NOMO-1 treated with DMSO at 0.1 percent for 48 hours (cell line): ENCODE measurements at regions not wholly inside any gene's neighbourhood (a gene's known extent, or its start where the extent isn't known, plus 50 kb on each side); places are given as distances from the start of the nearest gene placed in this dataset.

Source experiments
- DNase-seq: peaks from one replicate; lab custom pipeline; 2025; ENCODE audit not compliant: unreplicated experiment; lab: John Stamatoyannopoulos, UW

DNA sequence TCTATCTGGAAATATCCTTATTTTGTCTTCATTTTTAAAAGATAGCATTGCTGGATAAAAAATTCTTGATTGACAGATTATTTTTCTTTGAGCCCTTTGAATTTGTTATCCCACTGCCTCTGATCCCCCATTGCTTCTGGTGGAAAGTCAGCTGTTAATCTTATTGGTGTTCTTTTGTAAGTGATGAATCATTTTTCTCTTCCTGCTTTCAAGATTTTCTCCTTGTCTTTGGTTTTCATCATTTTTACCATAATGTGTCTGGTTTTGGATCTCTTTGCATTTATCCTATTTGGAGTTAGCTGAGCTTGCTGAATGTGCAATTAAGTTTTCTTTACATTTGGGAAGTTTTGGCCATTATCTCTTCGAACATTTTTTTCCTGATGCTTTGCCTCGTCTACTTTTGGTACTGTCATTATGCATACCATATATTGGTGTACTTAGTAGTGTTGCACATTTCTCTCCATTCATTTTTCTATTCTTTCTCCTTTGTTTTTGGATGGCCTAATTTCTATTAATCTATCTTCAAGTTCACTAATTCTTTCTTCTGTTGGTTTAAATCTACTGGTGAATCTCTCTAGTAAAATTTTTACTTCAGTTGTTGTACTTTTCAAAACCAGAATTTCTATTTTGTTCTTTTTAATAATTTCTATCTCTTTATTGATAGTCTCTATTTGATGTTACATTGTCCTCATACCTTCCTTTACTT, 440.0 kb upstream of the PROK2 start:
- no peak for DNase-seq

DNA sequence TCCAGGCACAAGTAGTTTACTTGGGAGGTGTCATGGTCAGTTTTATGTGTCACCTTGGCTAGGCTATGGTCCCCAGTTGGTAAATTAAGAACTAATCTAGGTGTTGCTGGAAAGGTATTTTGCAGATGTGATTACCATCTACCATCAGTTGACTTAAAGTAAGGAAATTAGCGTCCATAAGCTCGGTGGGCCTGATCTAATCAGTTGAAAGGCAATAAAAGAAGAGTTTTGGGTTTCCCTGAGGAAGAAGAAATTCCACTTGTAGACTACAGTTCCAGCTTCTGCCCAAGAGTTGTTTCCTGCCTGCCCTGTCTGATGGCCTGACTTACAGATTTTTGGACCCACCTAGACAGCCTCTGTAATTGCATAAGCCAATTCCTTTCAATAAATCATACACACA, 438.7 kb upstream of the PROK2 start:
- DNase-seq, result no peak

DNA sequence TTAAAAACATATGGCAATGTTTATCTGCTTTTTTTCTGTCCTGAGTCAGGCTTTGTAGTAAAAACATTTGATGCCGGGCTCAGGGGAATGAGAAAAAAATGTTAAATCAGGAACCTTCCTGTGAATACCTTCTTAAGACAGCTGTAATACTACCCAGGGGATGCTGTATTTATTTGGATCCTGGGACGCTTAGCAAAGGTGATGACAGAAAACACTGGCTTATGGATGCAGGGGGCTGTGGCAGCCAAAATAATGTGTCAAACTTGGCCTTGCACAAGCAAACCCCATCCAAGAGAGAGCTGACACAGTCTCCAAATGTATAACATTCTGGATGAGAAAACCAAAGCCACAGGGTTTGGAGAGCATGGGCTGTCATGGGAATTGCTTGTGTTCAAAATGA, 438.2 kb upstream of the PROK2 start:
- DNase-seq, result no peak

DNA sequence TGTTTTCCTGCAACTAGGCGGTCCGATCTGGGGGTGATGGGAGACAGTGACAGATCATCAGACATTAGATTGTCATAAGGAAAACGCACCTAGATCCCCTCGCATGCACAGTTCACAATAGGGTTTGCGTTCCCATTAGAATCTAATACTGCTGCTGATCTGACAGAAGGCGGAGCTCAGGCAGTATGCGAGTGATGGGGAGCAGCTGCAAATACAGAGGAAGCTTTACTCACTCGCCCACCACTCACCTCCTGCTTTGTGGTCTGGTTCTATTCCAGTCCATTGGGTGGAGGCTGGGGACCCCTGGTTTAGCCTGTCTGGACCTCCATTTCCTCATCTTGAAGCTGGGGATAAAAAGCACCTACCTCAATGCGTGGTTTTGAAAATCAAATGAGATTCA, 437.5 kb upstream of the PROK2 start:
- no peak for DNase-seq

DNA sequence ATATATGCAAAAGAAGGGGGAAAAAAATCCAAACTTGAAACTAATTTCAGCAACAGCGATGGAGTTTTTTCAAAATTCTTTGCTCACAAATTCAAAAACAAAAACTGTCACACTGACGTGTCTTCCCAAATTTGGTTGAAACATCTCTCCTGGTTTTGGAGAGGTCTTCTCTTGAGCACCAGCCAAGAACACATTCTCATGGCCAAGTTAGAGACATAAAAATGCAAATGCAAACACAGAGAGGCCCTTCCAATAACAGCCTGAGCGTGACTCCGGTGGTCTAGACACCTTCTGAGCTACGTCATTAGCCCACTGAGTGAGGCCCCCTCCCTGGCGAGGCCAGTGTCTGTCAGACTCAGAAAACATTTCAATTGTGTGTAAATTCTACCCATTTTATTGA, 436.0 kb upstream of the PROK2 start:
- no peak for DNase-seq

DNA sequence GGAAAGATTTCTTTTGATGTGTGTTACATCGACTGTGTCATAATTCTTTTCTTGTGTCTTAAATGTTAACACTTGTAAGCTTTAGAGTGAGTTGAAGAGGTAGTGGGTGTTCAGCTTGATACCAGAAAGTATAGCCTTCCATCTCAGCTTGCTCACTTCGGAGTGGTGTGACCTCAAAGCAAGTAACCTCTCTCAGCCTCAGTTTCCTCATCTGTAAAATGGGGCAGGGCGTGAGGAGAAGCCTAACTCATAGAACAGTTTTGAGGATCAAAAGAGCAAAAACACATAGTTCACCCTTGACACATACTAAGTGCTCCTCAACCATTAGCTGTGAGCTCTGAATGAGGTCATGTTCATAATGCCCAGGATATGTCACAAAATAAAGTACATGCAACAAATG, 434.8 kb upstream of the PROK2 start:
- DNase-seq, result no peak

DNA sequence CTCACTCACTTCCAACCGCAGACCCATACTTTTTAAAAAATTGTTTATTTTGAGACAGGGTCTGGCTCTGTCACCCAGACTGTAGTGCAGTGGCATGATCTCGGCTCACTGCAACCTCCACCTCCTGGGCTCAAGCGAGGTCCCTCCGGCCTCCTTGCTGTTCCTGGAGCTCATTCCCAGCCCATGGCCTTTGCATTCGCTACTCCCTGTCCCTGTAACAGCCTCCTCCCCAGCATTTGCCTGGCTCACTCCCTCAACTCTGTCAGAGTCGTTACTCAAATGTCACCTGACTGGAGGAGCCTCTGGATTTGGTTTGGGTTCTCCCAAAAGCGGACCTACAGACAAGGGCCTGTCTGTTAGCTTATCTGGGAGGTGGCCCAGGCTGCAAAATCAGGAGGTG, 432.6 kb upstream of the PROK2 start:
- DNase-seq, result no peak

DNA sequence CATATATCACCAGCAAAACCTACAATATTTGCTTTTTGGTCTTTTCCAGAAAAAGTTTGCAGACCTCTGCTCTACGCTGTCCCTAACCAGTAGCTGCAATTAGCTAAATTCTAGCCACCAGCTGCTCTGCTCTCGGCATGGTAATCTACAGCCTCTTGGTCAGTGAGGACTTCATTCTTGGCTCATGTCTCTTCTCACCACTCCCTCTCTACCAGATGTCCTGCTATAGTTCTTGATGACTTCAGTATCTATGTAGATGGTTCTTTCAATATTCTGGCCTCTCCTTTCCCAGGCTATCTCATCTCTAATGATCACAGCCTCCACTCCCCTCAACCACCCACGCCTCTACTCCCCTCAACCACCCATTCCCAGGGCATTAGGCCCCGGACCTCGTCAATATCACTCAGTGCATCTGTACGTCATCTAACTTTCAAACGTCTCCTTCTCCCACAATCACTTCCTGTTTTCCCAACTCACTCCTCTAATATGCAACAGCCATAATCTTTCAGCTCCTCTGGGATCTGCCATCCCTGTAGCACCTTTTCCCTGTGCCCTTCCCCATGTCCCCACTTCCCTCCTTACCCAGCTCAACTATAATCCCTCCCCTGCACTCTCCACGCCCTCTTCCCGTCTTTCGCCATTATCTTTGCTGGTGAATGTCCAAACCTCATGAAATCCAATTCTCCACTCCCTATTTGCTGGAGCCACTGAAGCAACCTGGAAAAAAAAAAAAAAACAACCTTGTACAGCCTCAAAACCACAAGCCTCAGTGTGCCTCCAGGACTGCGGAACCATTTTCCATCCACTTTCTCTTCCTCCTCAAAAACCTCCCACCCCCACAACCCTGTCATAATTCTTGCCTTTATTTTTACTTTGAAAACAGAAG, 429.4 kb upstream of the PROK2 start:
- DNase-seq, result peak; percentile 70

DNA sequence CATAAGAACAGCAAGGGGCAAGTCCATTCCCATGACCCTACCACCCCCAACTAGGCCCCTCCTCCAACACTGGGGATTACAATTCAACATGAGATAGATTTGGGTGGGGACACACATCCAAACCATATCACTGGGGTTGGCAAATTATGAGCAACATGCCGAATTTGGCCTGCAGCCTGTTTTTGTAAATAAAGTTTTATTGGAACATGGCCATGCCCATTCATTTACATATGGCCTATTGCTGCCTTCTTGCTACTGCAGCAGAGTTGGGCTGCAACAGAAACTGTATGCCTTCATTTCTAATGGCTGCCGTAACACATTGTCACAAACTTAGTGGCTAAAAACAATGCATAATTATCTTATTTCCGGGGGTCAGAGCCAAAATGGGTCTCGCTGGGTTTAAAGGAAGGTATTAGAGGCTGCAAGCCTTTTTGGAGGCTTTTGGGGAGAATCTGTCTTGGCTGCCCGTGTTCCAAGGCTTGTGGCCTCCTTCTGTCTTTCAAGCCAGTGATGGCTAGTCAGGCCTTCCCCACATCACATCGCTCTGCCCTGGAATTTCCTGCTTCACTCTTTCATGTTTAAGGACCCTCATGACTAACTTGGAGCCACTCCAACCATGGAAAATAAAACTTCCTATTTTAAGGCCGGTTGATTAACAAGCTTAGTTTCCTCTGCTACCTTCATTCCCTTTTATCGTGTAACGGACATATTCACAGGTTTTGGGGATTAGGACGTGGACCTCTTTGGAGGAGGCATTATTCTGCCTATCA, 428.5 kb upstream of the PROK2 start:
- DNase-seq, result no peak

DNA sequence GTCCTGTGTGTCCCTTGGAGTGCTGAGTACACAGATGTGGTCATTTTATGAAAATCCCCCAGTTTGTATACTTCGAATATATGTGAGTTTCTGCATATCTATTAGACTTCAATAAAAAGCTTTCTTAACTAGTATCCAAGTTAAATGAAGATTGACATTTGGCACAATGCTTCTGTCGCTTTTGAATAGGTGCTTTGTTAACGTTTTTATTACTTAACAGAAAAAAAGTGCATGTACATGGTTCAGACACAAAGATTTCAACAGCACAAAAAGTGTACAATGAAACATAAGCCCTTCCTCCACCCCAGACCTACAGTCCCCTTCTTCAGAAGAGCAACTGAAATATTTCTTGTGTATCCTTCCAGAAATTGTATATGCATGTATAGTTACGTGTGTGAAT, 427.4 kb upstream of the PROK2 start:
- DNase-seq, result no peak

DNA sequence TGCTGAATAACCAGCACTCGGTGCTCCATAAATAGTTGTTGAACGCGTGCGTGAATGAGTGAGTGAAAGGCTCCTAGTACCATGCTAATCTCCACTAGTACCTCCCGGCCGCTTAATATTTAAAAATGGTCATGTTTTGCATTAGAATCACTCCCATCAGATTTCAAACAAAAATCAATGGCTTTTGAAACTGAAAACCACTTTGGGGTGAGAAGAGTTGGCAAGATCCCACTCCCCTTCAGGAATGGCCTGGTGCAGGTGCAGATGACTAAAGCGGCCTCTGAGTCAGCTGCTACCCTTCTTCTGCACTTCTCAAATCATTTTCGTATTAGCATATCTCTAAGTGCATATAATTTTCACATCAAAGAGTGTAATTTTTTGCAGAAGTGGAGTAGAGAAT, 425.3 kb upstream of the PROK2 start:
- no peak for DNase-seq

DNA sequence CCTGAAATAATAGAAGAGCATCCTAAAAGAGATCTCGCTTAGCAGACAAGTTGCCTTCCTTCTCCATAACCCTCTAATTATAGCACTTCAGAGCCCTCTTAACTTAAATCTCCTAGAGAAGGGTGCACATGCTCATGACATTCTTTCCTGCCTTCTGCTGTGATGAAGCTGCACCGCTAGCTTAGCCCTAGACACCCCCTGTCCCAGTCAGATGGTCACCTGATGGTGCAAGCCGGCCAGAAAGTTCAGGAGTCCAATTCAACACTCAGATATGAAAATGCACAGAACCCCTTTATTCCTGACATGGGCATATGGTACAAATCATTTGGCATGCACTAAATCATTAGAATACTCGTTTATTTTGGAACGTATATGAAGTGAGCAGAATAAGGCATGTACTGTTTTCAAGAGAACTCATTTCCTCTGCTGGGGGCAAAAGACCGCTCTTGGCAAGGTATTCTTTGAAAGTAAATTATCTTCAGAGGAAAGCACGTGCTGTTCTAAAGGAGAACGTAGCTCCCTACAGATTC, 420.4 kb upstream of the PROK2 start:
- no peak for DNase-seq

DNA sequence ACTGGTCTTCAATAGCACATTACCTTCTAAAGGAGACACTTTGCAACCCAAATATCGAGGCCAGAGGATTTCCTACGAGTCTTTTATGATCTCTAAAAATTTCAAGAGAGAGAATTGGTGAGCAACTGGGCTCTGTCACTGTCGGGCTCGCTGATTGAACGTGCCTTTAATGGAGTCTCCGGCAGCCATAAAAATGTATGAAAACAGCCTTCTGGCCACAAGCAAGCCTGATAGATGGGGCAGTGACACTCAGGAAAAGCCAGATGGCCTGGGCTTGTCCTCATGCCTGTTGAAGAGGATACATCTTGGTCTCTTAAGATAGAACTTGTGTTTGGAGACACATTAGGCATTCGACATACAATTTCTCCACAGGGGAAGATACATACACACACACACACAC, 419.5 kb upstream of the PROK2 start:
- DNase-seq, result no peak

DNA sequence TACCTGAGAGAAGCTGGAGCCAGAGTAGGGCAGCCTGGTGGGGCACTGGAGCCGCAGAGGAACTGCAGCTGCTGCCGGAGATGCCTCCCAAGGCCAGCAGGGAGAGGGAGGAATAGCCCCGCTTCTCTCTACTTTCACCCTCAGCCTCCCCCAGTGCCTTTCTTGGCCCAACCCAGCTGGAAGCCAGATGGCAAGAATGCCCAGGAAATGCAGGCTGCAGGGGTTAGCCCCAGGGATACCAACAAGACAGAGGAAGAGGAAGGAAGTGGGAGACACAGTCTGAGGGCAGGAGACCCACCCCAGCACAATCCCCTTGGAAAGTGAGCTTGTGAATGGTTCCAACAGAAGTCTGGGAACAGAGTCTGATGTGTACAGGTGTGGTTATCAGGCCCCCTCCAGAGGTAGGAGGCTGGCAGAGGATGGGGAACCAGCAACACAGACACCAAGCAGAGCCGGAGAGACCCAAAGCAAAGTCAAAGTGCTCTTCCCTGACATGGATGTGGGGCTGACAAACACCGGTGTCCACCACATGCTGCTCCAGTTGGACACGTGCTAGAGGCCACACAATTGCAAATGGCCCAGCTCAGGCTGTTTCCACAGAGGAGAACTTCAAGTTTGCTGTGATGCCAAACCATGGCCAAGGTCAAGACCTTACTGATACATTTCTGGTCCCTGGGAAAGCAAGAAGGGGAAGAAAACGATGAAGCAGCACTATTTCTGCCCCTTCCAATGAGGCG, 418.8 kb upstream of the PROK2 start:
- DNase-seq, result no peak

DNA sequence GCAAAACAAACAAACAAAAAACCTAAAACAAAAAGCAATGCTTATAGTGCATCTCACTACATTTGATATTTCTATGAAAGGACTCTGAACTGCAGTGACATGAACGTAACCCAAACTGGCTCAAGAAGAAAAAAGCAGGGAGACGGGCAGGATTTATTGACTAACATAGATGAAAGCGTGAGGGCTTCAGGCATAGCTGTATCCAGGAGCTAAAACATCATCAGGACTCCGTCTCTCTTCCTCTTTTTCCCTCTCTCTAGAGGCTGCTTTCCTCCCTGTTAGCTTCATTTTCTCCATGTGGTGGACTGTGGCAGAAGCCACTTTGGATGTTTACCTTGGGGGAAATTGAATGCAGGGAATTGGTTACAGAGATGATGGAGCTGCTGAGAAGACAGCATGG, 418.2 kb upstream of the PROK2 start:
- DNase-seq, result no peak

DNA sequence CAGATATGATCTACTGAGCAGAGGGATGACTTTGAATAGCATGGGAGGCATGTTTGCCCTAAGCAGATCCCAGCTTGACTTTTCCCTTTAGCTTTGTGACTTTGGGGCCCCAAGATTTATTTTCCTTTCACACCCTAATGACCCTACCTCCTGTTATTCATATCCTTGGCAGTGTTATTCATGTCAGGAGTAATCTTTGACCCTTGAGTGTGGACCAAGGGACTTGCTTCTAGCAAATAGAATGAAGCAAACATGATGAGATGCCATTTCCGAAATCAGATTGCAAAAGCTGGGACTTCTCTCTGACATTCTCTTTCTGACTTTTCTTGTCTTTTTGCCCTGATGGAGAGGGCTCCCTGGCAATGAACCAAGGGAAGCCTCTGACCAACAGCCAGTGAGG, 415.4 kb upstream of the PROK2 start:
- DNase-seq, result no peak

DNA sequence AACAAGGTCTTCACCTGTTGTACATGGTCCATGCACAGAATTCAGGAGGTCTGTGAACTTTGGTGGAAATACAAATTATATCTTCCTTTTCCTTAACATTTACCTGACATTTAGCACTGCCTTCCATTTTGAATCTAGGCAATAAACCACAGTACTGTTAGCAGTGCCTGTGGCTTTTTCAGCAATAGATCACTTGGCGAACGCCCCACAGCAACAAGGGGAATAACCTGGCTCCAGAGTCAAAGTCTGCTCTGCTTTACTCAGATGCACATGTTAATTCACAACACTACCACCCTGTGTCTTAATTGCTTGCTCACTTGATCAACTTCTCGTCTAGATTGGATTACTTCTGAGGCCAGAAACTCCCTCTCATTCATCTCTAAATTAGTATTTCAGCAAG, 414.6 kb upstream of the PROK2 start:
- DNase-seq, result no peak

DNA sequence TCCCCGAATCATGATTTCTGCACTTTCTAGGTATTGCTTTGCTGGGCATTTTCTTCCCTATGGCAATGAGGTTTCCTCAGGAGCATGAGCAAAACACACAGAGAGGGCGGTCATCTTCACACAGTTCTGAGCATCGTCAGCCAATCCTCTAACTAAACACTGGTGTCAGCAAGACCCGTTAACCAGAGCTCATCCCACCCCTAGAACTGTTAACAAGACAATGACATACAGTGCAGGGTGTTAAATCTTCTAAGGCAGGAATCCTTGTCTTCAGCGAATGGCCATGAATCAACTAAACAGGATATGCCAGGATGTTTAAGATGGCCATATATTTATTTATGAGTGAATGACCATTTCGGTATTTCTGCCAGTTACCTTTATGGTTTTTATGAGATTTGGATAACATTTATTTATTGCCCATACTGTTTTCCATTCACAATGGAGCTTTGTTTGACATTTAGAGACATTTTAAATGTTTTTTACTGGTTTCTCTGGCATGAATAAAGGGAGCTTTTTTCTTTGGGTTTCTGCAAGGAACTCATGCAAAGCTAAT, 411.5 kb upstream of the PROK2 start:
- DNase-seq, result no peak

DNA sequence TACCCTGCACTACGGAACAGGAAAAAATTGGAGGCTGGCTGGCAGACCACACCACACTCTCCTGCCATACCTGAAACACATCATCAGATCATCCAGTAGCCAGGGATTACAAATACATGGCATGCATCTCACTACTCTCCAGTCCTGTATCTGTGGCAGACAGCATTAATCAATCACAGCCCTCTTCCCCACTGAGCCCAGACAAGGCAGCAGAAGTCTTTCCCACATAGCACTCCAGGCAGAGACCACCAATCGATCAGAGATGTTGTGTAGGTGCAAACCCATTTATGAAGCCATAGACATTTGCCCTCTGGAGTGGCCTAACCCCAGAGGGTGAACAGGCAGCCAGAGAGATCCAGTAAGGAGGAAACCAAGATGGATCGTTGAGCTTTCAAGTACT, 410.9 kb upstream of the PROK2 start:
- no peak for DNase-seq

DNA sequence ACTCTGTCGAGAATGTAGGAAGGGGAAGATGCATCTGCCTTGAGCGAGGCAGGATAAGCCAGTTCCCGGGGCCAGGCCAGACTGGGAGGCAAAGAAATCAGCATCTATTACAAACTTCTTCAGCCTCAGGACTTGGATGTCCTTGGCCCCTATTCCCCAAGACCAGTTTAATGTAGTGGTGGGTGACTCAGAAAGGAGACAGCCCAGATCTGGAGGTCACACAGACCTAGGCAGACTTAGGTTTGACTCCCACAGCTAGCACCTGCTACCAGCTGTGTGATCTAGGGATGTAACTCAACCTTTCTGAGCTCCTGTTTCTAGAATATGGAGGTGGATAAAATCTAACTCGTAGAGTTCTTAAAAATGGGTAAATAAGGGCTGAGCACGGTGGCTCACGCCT, 409.5 kb upstream of the PROK2 start:
- DNase-seq, result no peak
